Pancreas (tissue), 10 donors: ENCODE measurements at regions not wholly inside any gene's neighbourhood (a gene's known extent, or its start where the extent isn't known, plus 50 kb on each side); places are given as distances from the start of the nearest gene placed in this dataset.

ENCODE experiments used
- ATAC-seq, 4 donors: fragments of 200-7000 bp; cut with Tn5 transposase; one replicate each; pipeline versions ENCODE4 v1.8.0 to v1.9.1; 2020; ENCODE audit warnings: mild to moderate bottlenecking in 4 of 4, moderate library complexity in 4 of 4
- DNase-seq, 6 donors: peaks; one replicate each; pipeline ENCODE4 v3.0.0-alpha.2; 2020
- FAIRE-seq: peaks from 2 replicates; lab custom pipeline; 2012; peaks lifted over from hg19 to GRCh38; lab: Jason Lieb, UNC
- H3K27ac ChIP-seq, 4 donors: fragments of 200-600 bp; sonication (generic); 1 replicate in 3 of 4; 2 replicates in 1 of 4; pipeline versions ENCODE4 v1.5.0 to v1.8.0; 2020
- H3K27me3 ChIP-seq, 4 donors: fragments of 200-600 bp; one replicate each; pipeline ENCODE4 v1.8.0; 2021
- H3K36me3 ChIP-seq, 3 donors: fragments of 200-600 bp; sonication (generic) in 1 of 3; one replicate each; pipeline versions ENCODE4 v1.5.0 to v1.8.0; 2020 to 2021
- H3K4me1 ChIP-seq, 3 donors: fragments of 200-600 bp; one replicate each; pipeline ENCODE4 v1.8.0; 2021
- H3K4me3 ChIP-seq, 4 donors: fragments of 200-600 bp; sonication (generic) in 2 of 4; one replicate each; pipeline versions ENCODE4 v1.5.0 to v1.8.0; 2020 to 2021
- H3K9me3 ChIP-seq, 4 donors: fragments of 200-600 bp; one replicate each; pipeline ENCODE4 v1.8.0; 2021
- whole genome bisulfite sequencing, 2 donors: extraction: QIAGEN DNeasy Blood & Tissue Kit; methylation state at CpG; one replicate each; pipeline ENCODE4 v1.1.7; 2013; 5-methylcytosine and 5-hydroxymethylcytosine counted together
- intact Hi-C, 3 donors: fragments of 100-400 bp; cut with DNase I; formaldehyde crosslinking; loops; one replicate each; pipeline versions ENCODE4 v1.11.1 to v1.14.2; 2022
- TF ChIP-seq, protein P1 (sequence below), 4 donors: fragments of 200-600 bp; sonication (generic) in 3 of 4; IDR thresholded peaks; one replicate each; pipeline versions ENCODE4 v1.5.0 to v1.8.0; 2021; ENCODE audit warnings: antibody characterized with exemption in 4 of 4
- donor health status: healthy with polysubstance abuse.
- donor health status: DM: no; HTN: no; CAD: no; lungs with moderate emphysema.
- donor health status: DM: no; HTN: no; CAD: no.
- donor health status: control.
- donor health status: control.
- donor health status: Bipolar disorder and iron deficiency.
- donor health status: DM: yes; HTN: yes; CAD: no.
- donor health status: DM: no; HTN: no; CAD: no.
- donor health status: DM: no; HTN: no; CAD: no.
- donor health status: DM: yes; HTN: yes; CAD: no.

- intact Hi-C loops = no loop called here
Measured at GRCh38 chr5:28708472-28708871, 1670.1 kb upstream of the CDH9 start.

DNA sequence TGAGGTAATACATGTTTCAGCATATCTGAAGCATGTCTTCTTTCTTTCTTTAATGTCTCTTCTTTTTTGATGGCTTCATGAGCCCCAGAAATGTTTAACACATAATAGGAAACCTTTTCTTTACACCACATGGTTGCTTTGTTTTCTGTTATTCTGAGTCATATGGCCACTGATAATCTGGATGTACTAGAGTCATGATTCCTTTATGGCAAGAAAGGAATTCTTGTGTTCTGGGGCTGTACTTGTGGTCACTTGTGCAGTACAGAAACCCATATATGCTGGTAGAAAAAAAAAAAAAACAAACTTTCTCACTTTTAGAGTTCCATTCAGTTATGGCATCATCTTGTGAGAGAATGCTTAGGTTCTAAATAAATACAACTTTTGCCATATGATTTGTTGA is 1669.3 kb upstream of the CDH9 start:
- Histone ChIP-seq H3K27ac (no peak overlapping the region), H3K4me1 (no peaks in the 10 kb centered on the region), H3K36me3 (no peaks in the 10 kb centered on the region), H3K27me3 (no peaks in the 10 kb centered on the region), H3K4me3 (no peak overlapping the region), H3K9me3 (no peaks in the 10 kb centered on the region)
- intact Hi-C loops = no loop called here
- no peak for DNase-seq
- FAIRE-seq = no peak
- ATAC-seq = no peak
- TF ChIP-seq, protein P1, sequence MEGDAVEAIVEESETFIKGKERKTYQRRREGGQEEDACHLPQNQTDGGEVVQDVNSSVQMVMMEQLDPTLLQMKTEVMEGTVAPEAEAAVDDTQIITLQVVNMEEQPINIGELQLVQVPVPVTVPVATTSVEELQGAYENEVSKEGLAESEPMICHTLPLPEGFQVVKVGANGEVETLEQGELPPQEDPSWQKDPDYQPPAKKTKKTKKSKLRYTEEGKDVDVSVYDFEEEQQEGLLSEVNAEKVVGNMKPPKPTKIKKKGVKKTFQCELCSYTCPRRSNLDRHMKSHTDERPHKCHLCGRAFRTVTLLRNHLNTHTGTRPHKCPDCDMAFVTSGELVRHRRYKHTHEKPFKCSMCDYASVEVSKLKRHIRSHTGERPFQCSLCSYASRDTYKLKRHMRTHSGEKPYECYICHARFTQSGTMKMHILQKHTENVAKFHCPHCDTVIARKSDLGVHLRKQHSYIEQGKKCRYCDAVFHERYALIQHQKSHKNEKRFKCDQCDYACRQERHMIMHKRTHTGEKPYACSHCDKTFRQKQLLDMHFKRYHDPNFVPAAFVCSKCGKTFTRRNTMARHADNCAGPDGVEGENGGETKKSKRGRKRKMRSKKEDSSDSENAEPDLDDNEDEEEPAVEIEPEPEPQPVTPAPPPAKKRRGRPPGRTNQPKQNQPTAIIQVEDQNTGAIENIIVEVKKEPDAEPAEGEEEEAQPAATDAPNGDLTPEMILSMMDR (IDR thresholded peaks at IDR 0.05) = no peak

More at GRCh38 chr5:28708472-28708871, 1670.1 kb upstream of the CDH9 start:
- DNase-seq = no peak
- no peak for ATAC-seq
- Histone ChIP-seq H3K4me3 (no peak overlapping the region), H3K9me3 (no peaks in the 10 kb centered on the region), H3K27me3 (no peaks in the 10 kb centered on the region), H3K36me3 (no peaks in the 10 kb centered on the region), H3K4me1 (no peaks in the 10 kb centered on the region), H3K27ac (no peak overlapping the region)
- TF ChIP-seq, protein P1 (IDR thresholded peaks at IDR 0.05) = no peak
- 68 to 78% methylated on average over 5 of the region's 5 CpGs for WGBS, 2 donors
- no peak for FAIRE-seq

DNA sequence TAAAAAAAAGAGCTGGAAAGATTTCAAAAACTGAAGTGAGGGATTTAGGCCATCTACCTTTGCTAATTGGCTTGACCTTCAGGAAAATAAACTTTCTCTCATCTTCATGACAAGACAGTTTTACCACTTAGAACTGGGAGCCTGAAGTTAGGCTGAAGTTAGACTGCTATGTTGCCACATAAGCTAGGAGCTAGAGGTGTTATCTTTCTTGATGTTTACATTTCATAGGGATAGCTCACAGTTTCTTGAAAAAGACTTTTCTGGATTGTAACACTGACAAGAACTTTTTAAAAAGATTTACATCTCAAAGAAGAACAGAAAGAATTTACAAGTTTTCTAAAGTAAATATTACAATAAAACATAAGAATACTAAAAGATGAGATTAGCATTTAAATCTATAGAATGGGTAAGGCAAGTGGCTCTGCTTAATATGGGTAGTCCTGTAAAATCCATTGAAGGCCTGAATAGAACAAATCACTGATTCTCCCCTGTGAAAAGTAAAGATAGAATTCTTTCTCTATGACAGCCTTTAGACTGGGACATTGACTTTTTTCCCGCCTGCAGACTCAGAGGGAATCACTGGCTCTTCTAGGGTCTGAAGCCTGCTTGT is 1665.4 kb upstream of the CDH9 start:
- H3K27ac ChIP-seq = no peak overlapping the region
- 65 to 67% methylated on average over 1 of the region's 1 CpG for WGBS, 2 donors
- DNase-seq (no peak), FAIRE-seq (no peak), ATAC-seq (no peak)
- no peaks in the 10 kb centered on the region for H3K4me1 ChIP-seq
- intact Hi-C loops = no loop called here
- no peak overlapping the region for H3K4me3 ChIP-seq
- H3K27me3 ChIP-seq = no peaks in the 10 kb centered on the region
- no peaks in the 10 kb centered on the region for H3K9me3 ChIP-seq
- no peaks in the 10 kb centered on the region for H3K36me3 ChIP-seq
- TF ChIP-seq, protein P1 (IDR thresholded peaks at IDR 0.05) = no peak

DNA sequence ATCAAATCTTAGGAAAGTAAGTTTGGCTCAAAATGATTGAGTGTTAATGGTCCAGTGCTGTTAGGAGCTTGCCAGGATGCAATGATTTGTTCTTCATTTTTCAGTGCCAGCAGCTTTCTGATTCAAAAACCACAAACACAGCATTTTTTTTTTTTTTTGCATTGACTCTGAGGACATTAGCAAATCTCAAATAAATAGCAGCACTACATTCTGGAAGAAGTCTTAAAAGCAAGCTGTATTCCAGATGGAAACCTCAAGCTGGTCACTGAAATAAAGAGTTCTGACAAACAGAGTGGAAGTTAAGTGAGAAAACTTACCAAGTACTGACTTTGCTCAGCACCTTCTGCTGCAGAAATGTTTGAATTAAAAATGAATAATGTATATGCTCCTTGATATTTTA is 1653.1 kb upstream of the CDH9 start:
- H3K4me3 ChIP-seq = no peak overlapping the region
- no peak for DNase-seq
- no peak for ATAC-seq
- no peak for FAIRE-seq
- H3K27me3 ChIP-seq = no peaks in the 10 kb centered on the region
- no peak overlapping the region for H3K27ac ChIP-seq
- no peaks in the 10 kb centered on the region for H3K9me3 ChIP-seq
- no peaks in the 10 kb centered on the region for H3K4me1 ChIP-seq
- intact Hi-C loops = no loop called here
- H3K36me3 ChIP-seq = no peaks in the 10 kb centered on the region
- TF ChIP-seq, protein P1 (IDR thresholded peaks at IDR 0.05) = no peak

DNA sequence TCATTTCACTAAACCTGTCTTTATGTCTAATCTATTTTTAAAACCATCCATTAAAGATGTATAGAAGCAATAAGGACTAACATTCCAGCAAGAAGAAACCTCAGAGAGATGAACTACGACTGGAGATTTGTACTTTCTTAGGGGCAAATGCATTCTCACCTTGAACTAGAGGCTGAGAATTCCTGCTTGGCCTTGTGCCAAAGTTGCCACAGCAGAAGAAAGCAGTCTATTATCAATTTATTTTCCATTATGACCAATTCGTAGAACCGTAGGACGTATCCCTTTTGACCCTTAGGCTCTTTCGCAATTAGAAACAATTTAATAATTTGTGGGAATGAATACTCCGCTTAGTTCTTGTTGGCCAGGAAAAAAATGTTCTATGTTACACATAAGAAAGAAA is 1647.4 kb upstream of the CDH9 start:
- H3K4me3 ChIP-seq = no peak overlapping the region
- DNase-seq (no peak), ATAC-seq (no peak), FAIRE-seq (no peak)
- 36 to 45% methylated on average over 6 of the region's 6 CpGs for WGBS, 2 donors
- TF ChIP-seq, protein P1 (IDR thresholded peaks at IDR 0.05) = no peak
- H3K36me3 ChIP-seq = no peaks in the 10 kb centered on the region
- no peak overlapping the region for H3K27ac ChIP-seq
- H3K27me3 ChIP-seq = no peaks in the 10 kb centered on the region
- no peaks in the 10 kb centered on the region for H3K9me3 ChIP-seq
- no peaks in the 10 kb centered on the region for H3K4me1 ChIP-seq
- intact Hi-C loops = no loop called here
